Upper lobe of left lung (tissue), 6 donors: ENCODE measurements at regions not wholly inside any gene's neighbourhood (a gene's known extent, or its start where the extent isn't known, plus 50 kb on each side); places are given as distances from the start of the nearest gene placed in this dataset.

Experiments used
- ATAC-seq, 2 donors: fragments of 200-7000 bp; cut with Tn5 transposase; one replicate each; pipeline ENCODE4 v1.9.1; 2022; ENCODE audit warnings: mild to moderate bottlenecking in 2 of 2, moderate library complexity in 2 of 2; ENCODE audit not compliant: low FRiP score in 2 of 2
- DNase-seq, 2 donors: peaks; one replicate each; pipeline ENCODE4 v3.0.0-alpha.2; 2019 to 2020
- H3K27ac ChIP-seq, 4 donors: fragments of 200-600 bp; sonication (generic); one replicate each; pipeline ENCODE4 v1.5.1; 2016 to 2019
- H3K27me3 ChIP-seq, 4 donors: fragments of 200-600 bp; sonication (generic); one replicate each; pipeline ENCODE4 v1.5.1; 2017 to 2019
- H3K36me3 ChIP-seq, 4 donors: fragments of 200-600 bp; sonication (generic); one replicate each; pipeline ENCODE4 v1.5.1; 2016 to 2019
- H3K4me1 ChIP-seq, 4 donors: fragments of 200-600 bp; sonication (generic); one replicate each; pipeline ENCODE4 v1.5.1; 2018 to 2019
- H3K4me3 ChIP-seq, 4 donors: fragments of 200-600 bp; sonication (generic); one replicate each; pipeline ENCODE4 v1.5.1; 2017 to 2019; ENCODE audit warnings: mild to moderate bottlenecking in 2 of 4, moderate library complexity in 1 of 4
- H3K9me3 ChIP-seq, 4 donors: fragments of 200-600 bp; sonication (generic); one replicate each; pipeline ENCODE4 v1.5.1; 2018 to 2019
- CTCF ChIP-seq, 6 experiments: fragments of 450-650 bp in 4 of 6; fragments of 200-600 bp in 2 of 6; sonication (generic) in 2 of 6; IDR thresholded peaks; one replicate each; pipeline ENCODE4 v1.5.1; 2016 to 2019; ENCODE audit warnings: antibody characterized with exemption in 6 of 6
- EP300 ChIP-seq, 4 donors: sonication (generic); formaldehyde crosslinking; IDR thresholded peaks; one replicate each; pipeline ENCODE4 v1.5.1; 2017; ENCODE audit warnings: antibody characterized with exemption in 4 of 4, control low read depth in 2 of 4
- POLR2A ChIP-seq, 4 donors: fragments of 450-650 bp; IDR thresholded peaks; one replicate each; pipeline ENCODE4 v1.5.1; 2016 to 2017; ENCODE audit warnings: antibody characterized with exemption in 4 of 4, mild to moderate bottlenecking in 2 of 4
- POLR2AphosphoS5 ChIP-seq, 2 donors: sonication (generic); formaldehyde crosslinking; IDR thresholded peaks; one replicate each; pipeline ENCODE4 v1.5.1; 2017; ENCODE audit warnings: antibody characterized with exemption in 2 of 2
- WGBS, 2 donors: methylation state at CpG; one replicate each; pipeline ENCODE4 v1.1.5; 2017 to 2018; 5-methylcytosine and 5-hydroxymethylcytosine counted together
- donor health status: DM: no; HTN: no; CAD: no; lungs with moderate emphysema.
- donor health status: DM: no; HTN: yes; CAD: no; lungs with severe emphysema.

GRCh38 chr2:145268931-145269330, 749.0 kb upstream of the ZEB2 start:
- H3K36me3 ChIP-seq: no peaks in the 10 kb centered on the region
- whole genome bisulfite sequencing, 2 donors: 71 to 72% methylated on average over 3 of the region's 3 CpGs
- TF ChIP-seq POLR2AphosphoS5 (IDR thresholded peaks at IDR 0.05): no peak
- no peak for TF ChIP-seq POLR2A (IDR thresholded peaks at IDR 0.05)
- TF ChIP-seq CTCF (IDR thresholded peaks at IDR 0.05): no peak
- no peak for TF ChIP-seq EP300 (IDR thresholded peaks at IDR 0.05)
- ATAC-seq: no peak
- no peak overlapping the region for H3K4me3 ChIP-seq
- H3K27me3 ChIP-seq: no peaks in the 10 kb centered on the region
- peaks cover 0 to 9% (median 2%) of the 10 kb centered on the region in 4 donors for H3K9me3 ChIP-seq
- no peaks in the 10 kb centered on the region for H3K4me1 ChIP-seq
- H3K27ac ChIP-seq: no peak overlapping the region
- DNase-seq: no peak

- ATAC-seq (no peak), DNase-seq (no peak)
- TF ChIP-seq POLR2A (IDR thresholded peaks at IDR 0.05): no peak
- H3K4me3 ChIP-seq: no peak overlapping the region
- no peak overlapping the region for H3K27ac ChIP-seq
- H3K27me3 ChIP-seq: no peaks in the 10 kb centered on the region
- H3K9me3 ChIP-seq: peaks cover 0 to 3% (median 0%) of the 10 kb centered on the region in 4 donors
- H3K36me3 ChIP-seq: no peaks in the 10 kb centered on the region
- no peaks in the 10 kb centered on the region for H3K4me1 ChIP-seq
These were observed 747.5 kb upstream of the ZEB2 start for GRCh38 chr2:145267451-145267850.

GRCh38 chr2:145265244-145265643, 745.3 kb upstream of the ZEB2 start:
- Histone ChIP-seq H3K4me3 (no peak overlapping the region), H3K36me3 (no peaks in the 10 kb centered on the region), H3K4me1 (no peaks in the 10 kb centered on the region), H3K27ac (no peak overlapping the region), H3K9me3 (no peaks in the 10 kb centered on the region), H3K27me3 (no peaks in the 10 kb centered on the region)
- ATAC-seq (no peak), DNase-seq (no peak)
- no peak for TF ChIP-seq EP300 (IDR thresholded peaks at IDR 0.05)
- no peak for TF ChIP-seq CTCF (IDR thresholded peaks at IDR 0.05)
- WGBS, 2 donors: 89 to 93% methylated on average over 6 of the region's 6 CpGs

GRCh38 chr2:145260674-145261073, 740.8 kb upstream of the ZEB2 start:
- WGBS, 2 donors: 98 to 100% methylated on average over 2 of the region's 2 CpGs
- TF ChIP-seq POLR2A (IDR thresholded peaks at IDR 0.05): no peak
- no peak for TF ChIP-seq POLR2AphosphoS5 (IDR thresholded peaks at IDR 0.05)
- no peak for TF ChIP-seq EP300 (IDR thresholded peaks at IDR 0.05)
- TF ChIP-seq CTCF (IDR thresholded peaks at IDR 0.05): no peak

GRCh38 chr2:145260081-145260480, 740.2 kb upstream of the ZEB2 start:
- ATAC-seq (no peak), DNase-seq (no peak)
- Histone ChIP-seq H3K4me1 (no peaks in the 10 kb centered on the region), H3K4me3 (no peak overlapping the region), H3K27ac (no peak overlapping the region), H3K36me3 (no peaks in the 10 kb centered on the region), H3K9me3 (no peaks in the 10 kb centered on the region), H3K27me3 (no peaks in the 10 kb centered on the region)
- TF ChIP-seq CTCF (IDR thresholded peaks at IDR 0.05) (no peak), POLR2A (IDR thresholded peaks at IDR 0.05) (no peak), EP300 (IDR thresholded peaks at IDR 0.05) (no peak), POLR2AphosphoS5 (IDR thresholded peaks at IDR 0.05) (no peak)

More at GRCh38 chr2:145260674-145261073, 740.8 kb upstream of the ZEB2 start:
- Histone ChIP-seq H3K9me3 (no peaks in the 10 kb centered on the region), H3K4me1 (no peaks in the 10 kb centered on the region), H3K27ac (no peak overlapping the region), H3K27me3 (no peaks in the 10 kb centered on the region), H3K4me3 (no peak overlapping the region), H3K36me3 (no peaks in the 10 kb centered on the region)
- no peak for DNase-seq
- ATAC-seq: no peak
